Transverse colon (tissue), 4 donors: ENCODE measurements at regions not wholly inside any gene's neighbourhood (a gene's known extent, or its start where the extent isn't known, plus 50 kb on each side); places are given as distances from the start of the nearest gene placed in this dataset.

Experiments used
- EP300 ChIP-seq: sonication (generic); formaldehyde crosslinking; IDR thresholded peaks from one replicate; pipeline ENCODE4 v1.6.1; 2017; ENCODE audit warnings: antibody characterized with exemption, low read depth
- POLR2A ChIP-seq: fragments of 450-650 bp; IDR thresholded peaks from one replicate; pipeline ENCODE4 v1.6.1; 2016; ENCODE audit warnings: antibody characterized with exemption, mild to moderate bottlenecking, moderate library complexity
- POLR2AphosphoS5 ChIP-seq, 3 donors: sonication (generic); formaldehyde crosslinking; IDR thresholded peaks; one replicate each; pipeline ENCODE4 v1.6.1; 2016; ENCODE audit warnings: antibody characterized with exemption in 3 of 3
- TF ChIP-seq, protein P1 (sequence below), 5 experiments: fragments of 200-600 bp in 3 of 5; fragments of 450-650 bp in 2 of 5; sonication (generic) in 3 of 5; IDR thresholded peaks; 1 replicate in 2 of 5; 2 replicates in 3 of 5; pipeline ENCODE4 v1.5.1; 2016 to 2017; ENCODE audit warnings: antibody characterized with exemption in 5 of 5, inconsistent platforms in 3 of 5, mild to moderate bottlenecking in 2 of 5, moderate library complexity in 1 of 5

DNA sequence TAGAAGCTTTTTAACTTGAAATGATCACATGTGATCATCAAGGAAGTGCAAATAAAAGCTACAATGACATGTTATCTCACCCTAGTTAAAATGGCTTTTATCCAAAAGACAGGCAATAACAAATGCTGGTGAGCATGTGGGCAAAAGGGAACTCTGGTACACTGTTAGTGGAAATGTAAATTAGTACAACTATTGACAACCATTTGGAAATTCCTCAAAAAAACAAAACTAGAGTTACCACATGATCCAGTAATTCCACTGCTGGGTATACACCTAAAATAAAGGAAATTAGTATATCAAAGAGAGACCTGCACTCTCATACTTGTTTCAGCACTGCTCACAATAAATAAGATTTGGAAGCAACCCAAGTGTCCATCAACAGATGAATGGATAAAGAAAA lies 108.7 kb downstream of the HTR1B start:
- TF ChIP-seq, protein P1, sequence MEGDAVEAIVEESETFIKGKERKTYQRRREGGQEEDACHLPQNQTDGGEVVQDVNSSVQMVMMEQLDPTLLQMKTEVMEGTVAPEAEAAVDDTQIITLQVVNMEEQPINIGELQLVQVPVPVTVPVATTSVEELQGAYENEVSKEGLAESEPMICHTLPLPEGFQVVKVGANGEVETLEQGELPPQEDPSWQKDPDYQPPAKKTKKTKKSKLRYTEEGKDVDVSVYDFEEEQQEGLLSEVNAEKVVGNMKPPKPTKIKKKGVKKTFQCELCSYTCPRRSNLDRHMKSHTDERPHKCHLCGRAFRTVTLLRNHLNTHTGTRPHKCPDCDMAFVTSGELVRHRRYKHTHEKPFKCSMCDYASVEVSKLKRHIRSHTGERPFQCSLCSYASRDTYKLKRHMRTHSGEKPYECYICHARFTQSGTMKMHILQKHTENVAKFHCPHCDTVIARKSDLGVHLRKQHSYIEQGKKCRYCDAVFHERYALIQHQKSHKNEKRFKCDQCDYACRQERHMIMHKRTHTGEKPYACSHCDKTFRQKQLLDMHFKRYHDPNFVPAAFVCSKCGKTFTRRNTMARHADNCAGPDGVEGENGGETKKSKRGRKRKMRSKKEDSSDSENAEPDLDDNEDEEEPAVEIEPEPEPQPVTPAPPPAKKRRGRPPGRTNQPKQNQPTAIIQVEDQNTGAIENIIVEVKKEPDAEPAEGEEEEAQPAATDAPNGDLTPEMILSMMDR (IDR thresholded peaks at IDR 0.05): no peak
- TF ChIP-seq EP300 (no peak), POLR2A (no peak), POLR2AphosphoS5 (IDR thresholded peaks at IDR 0.05) (no peak)
